ENCODE measurements at regions not wholly inside any gene's neighbourhood (a gene's known extent, or its start where the extent isn't known, plus 50 kb on each side); places are given as distances from the start of the nearest gene placed in this dataset.

DNA sequence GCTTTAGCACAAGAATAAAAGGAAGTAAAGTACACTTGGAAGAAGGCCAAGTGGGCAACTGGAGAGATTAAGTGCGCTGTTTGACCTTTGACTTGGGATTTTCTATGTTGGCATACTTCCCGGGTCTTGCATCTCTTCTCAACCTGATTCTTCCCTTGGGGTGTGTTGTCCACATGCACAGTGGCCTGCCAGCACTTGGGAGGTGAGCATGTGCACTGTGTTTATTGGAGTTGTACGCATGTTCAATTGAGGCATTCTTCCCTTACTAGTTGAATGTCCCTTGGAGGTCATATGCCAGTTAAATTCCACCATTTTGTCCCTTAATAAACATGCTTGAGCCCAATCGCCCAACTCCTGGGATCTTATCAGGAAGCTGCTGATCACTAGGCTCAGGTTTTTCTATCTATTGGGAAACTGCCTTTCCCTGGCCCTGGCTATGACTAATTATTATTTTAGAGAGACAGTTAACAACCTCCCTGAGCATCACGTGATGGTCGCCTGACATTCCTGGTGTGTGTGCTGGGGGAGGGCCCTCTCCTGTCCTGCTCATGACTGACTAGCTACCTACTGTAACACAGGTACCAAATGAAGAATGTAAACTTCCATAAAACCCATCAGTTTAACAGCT is 62.5 kb upstream of the RAPGEF4 start:
- no peak overlapping the region for H3K4me2 ChIP-seq (ENCODE audit: low read depth, low read length, poor library complexity, severe bottlenecking)
- TF ChIP-seq EZH2phosphoT487 (conservative IDR thresholded peaks at IDR 0.05; ENCODE audit: low read length) = no peak
- TF ChIP-seq, protein P1, sequence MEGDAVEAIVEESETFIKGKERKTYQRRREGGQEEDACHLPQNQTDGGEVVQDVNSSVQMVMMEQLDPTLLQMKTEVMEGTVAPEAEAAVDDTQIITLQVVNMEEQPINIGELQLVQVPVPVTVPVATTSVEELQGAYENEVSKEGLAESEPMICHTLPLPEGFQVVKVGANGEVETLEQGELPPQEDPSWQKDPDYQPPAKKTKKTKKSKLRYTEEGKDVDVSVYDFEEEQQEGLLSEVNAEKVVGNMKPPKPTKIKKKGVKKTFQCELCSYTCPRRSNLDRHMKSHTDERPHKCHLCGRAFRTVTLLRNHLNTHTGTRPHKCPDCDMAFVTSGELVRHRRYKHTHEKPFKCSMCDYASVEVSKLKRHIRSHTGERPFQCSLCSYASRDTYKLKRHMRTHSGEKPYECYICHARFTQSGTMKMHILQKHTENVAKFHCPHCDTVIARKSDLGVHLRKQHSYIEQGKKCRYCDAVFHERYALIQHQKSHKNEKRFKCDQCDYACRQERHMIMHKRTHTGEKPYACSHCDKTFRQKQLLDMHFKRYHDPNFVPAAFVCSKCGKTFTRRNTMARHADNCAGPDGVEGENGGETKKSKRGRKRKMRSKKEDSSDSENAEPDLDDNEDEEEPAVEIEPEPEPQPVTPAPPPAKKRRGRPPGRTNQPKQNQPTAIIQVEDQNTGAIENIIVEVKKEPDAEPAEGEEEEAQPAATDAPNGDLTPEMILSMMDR (IDR thresholded peaks at IDR 0.05; ENCODE audit: insufficient read depth, low read length, poor library complexity, severe bottlenecking) = no peak
- no peak overlapping the region for H3K9ac ChIP-seq (ENCODE audit: low read length)
- no peaks in the 10 kb centered on the region for H3F3A ChIP-seq (ENCODE audit: insufficient read depth)
- no peak overlapping the region for H2AFZ ChIP-seq (ENCODE audit: low read depth, low read length, severe bottlenecking)
- H4K20me1 ChIP-seq (ENCODE audit: low read depth, low read length) = no peaks in the 10 kb centered on the region
- no peak overlapping the region for H3K27ac ChIP-seq (ENCODE audit: low read depth, low read length)
- H3K79me2 ChIP-seq (ENCODE audit: insufficient read depth, low read length) = no peaks in the 10 kb centered on the region
- H3K9me2 ChIP-seq (replicated peaks; ENCODE audit: insufficient read depth, low read length) = no peaks in the 10 kb centered on the region
- H3K4me3 ChIP-seq (ENCODE audit: insufficient read depth, low read length, poor library complexity, severe bottlenecking) = no peak overlapping the region
- no peaks in the 10 kb centered on the region for H3K36me3 ChIP-seq (ENCODE audit: low read length)
- no peaks in the 10 kb centered on the region for H3K9me3 ChIP-seq (ENCODE audit: insufficient read depth, low read length)
- H3K27me3 ChIP-seq (ENCODE audit: low read length) = no peaks in the 10 kb centered on the region

DNA sequence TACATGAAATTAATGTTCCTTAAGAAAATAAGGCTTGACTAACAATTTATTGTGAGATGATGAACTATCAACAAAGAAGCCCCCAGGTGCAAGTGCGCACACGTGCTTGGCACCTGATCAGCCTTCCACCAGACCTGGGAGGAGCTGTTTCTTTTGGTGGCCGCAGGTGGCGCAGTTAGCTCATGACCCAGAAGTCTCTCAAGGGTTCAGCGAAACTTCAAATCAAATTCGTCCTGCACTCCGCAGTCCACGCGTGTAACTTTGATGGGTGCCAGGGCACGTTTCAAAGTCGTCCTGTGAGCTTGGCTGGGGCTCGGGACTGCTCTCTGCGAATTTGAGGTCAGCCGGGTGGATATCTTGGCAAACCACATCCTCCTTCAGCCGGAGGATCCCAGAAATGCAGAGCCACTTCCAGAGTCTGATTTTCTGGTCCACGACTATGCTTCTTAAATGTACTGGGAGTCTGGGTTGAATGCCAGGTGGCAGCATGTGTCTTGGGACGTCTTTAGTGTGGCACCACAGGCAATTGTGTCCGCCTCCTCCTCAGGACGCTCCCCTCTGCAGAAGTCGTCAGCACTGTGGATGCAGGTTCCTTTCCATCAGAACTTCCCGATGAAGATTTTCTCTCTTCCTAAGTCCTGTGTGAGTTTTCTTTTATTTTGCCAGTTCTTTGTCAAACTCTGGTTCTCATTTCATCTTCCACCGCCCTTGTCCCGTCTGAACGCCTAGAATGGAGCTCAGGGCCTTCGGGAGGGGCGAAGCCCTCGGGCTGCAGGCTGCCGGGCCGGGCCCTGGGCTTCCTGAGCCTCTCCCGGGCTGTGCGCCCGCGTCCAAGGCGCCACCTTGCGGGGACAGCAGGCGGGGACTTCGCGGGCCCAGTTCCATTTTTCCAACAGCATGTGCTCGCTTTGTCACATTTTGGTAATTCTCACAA is 61.3 kb upstream of the RAPGEF4 start:
- Histone ChIP-seq H3K9ac (ENCODE audit: low read length) (no peak overlapping the region), H3K79me2 (ENCODE audit: insufficient read depth, low read length) (no peaks in the 10 kb centered on the region), H2AFZ (ENCODE audit: low read depth, low read length, severe bottlenecking) (no peak overlapping the region), H4K20me1 (ENCODE audit: low read depth, low read length) (no peaks in the 10 kb centered on the region), H3K4me2 (ENCODE audit: low read depth, low read length, poor library complexity, severe bottlenecking) (no peak overlapping the region), H3K27me3 (ENCODE audit: low read length) (no peaks in the 10 kb centered on the region), H3F3A (ENCODE audit: insufficient read depth) (no peaks in the 10 kb centered on the region), H3K4me3 (ENCODE audit: insufficient read depth, low read length, poor library complexity, severe bottlenecking) (no peak overlapping the region), H3K9me2 (replicated peaks; ENCODE audit: insufficient read depth, low read length) (no peaks in the 10 kb centered on the region), H3K36me3 (ENCODE audit: low read length) (no peaks in the 10 kb centered on the region), H3K27ac (ENCODE audit: low read depth, low read length) (no peak overlapping the region), H3K9me3 (ENCODE audit: insufficient read depth, low read length) (no peaks in the 10 kb centered on the region)
- no peak for TF ChIP-seq EZH2phosphoT487 (conservative IDR thresholded peaks at IDR 0.05; ENCODE audit: low read length)
- TF ChIP-seq, protein P1 (IDR thresholded peaks at IDR 0.05; ENCODE audit: insufficient read depth, low read length, poor library complexity, severe bottlenecking) = peak; percentile 39

DNA sequence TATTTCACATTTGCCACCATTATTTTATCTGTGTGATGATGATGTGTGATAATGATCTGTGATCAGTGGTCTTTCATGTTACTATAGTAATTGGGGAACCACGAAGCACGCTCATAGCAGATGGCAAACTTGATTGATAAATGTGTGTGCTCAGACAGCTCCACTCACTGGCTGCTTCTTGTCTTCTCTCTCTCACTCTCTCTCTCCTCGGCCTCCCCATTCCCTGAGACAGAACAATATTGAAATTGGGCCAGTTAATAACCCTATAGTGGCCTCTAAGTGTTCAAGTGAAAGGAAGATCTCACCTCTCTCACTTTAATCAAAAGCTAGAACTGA is 60.7 kb upstream of the RAPGEF4 start:
- Histone ChIP-seq H3K9me2 (replicated peaks; ENCODE audit: insufficient read depth, low read length) (no peaks in the 10 kb centered on the region), H3F3A (ENCODE audit: insufficient read depth) (no peaks in the 10 kb centered on the region), H3K9ac (ENCODE audit: low read length) (no peak overlapping the region), H2AFZ (ENCODE audit: low read depth, low read length, severe bottlenecking) (no peak overlapping the region), H3K27me3 (ENCODE audit: low read length) (no peaks in the 10 kb centered on the region), H3K4me2 (ENCODE audit: low read depth, low read length, poor library complexity, severe bottlenecking) (no peak overlapping the region), H3K4me3 (ENCODE audit: insufficient read depth, low read length, poor library complexity, severe bottlenecking) (no peak overlapping the region), H3K79me2 (ENCODE audit: insufficient read depth, low read length) (no peaks in the 10 kb centered on the region), H4K20me1 (ENCODE audit: low read depth, low read length) (no peaks in the 10 kb centered on the region), H3K36me3 (ENCODE audit: low read length) (no peaks in the 10 kb centered on the region), H3K9me3 (ENCODE audit: insufficient read depth, low read length) (no peaks in the 10 kb centered on the region), H3K27ac (ENCODE audit: low read depth, low read length) (no peak overlapping the region)
- TF ChIP-seq, protein P1 (IDR thresholded peaks at IDR 0.05; ENCODE audit: insufficient read depth, low read length, poor library complexity, severe bottlenecking) = no peak
- TF ChIP-seq EZH2phosphoT487 (conservative IDR thresholded peaks at IDR 0.05; ENCODE audit: low read length) = no peak

Measured in SU-DHL-6 (cell line).